HepG2 (cell line): ENCODE measurements at regions not wholly inside any gene's neighbourhood (a gene's known extent, or its start where the extent isn't known, plus 50 kb on each side); places are given as distances from the start of the nearest gene placed in this dataset.

Experiments
- ATAC-seq: fragments of 200-7000 bp; cut with Tn5 transposase; 3 replicates; pipeline ENCODE4 v1.9.1; 2020; ENCODE audit warnings: mild to moderate bottlenecking, moderate library complexity
- BruUV-seq: library from RNA; stranded (reverse); fragments of 400-500 nt; replicated peaks from 2 replicates; lab custom pipeline; 2021; lab: Mats Ljungman, UMichigan
- CTCF ChIA-PET: fragments of 300-600 bp; formaldehyde crosslinking; extraction: SDS; loops from one replicate; lab custom pipeline; 2021; ENCODE audit warnings: low total read pairs, inconsistent platforms, low intra/inter-chr PET ratio; lab: Yijun Ruan, JAX
- POLR2A ChIA-PET: fragments of 350-600 bp; sonication (Branson Sonifier 250); formaldehyde crosslinking; loops from one replicate; lab custom pipeline; 2020; ENCODE audit warnings: antibody characterized with exemption, inconsistent platforms; lab: Yijun Ruan, JAX
- DNase-seq: peaks from one replicate; pipeline ENCODE4 v3.0.0-alpha.2; 2015; ENCODE audit warnings: low spot score
- FAIRE-seq: peaks from 3 replicates; lab custom pipeline; 2011; peaks lifted over from hg19 to GRCh38; lab: Jason Lieb, UNC
- H2AFZ ChIP-seq: one replicate; pipeline ENCODE4 v1.6.1; 2011; ENCODE audit warnings: low read length, inconsistent platforms
- H3K27ac ChIP-seq: fragments of 300-600 bp; 3 replicates; pipeline ENCODE4 v1.8.0; 2011; ENCODE audit warnings: mixed run types, mild to moderate bottlenecking, mixed read lengths, low read length, inconsistent platforms; ENCODE audit not compliant: insufficient read depth; ENCODE audit errors: extremely low read length
- H3K27me3 ChIP-seq, 2 experiments: fragments of 200-600 bp in 1 of 2; 2 replicates in 1 of 2; 3 replicates in 1 of 2; pipeline versions ENCODE4 v1.6.0 to v1.8.0; 2011; ENCODE audit warnings: low read length in 2 of 2, mild to moderate bottlenecking in 2 of 2, moderate library complexity in 2 of 2, inconsistent platforms in 1 of 2; ENCODE audit not compliant: insufficient read depth in 2 of 2, control insufficient read depth in 1 of 2
- H3K36me3 ChIP-seq, 2 experiments: fragments of 200-600 bp in 1 of 2; replicated peaks in 1 of 2; 2 replicates in 1 of 2; 3 replicates in 1 of 2; pipeline versions ENCODE4 v1.5.1 to v1.8.0; 2011; ENCODE audit warnings: low read length in 2 of 2, inconsistent platforms in 1 of 2; ENCODE audit not compliant: insufficient read depth in 2 of 2, control insufficient read depth in 1 of 2
- H3K4me1 ChIP-seq: 2 replicates; pipeline ENCODE4 v1.5.1; 2012; ENCODE audit warnings: low read length, inconsistent platforms; ENCODE audit not compliant: insufficient read depth
- H3K4me2 ChIP-seq: 2 replicates; pipeline ENCODE4 v1.6.0; 2011; ENCODE audit warnings: low read depth, low read length, inconsistent platforms
- H3K4me3 ChIP-seq, 3 experiments: fragments of 200-600 bp in 1 of 3; sonication (generic), shearing (Covaris generic) in 1 of 3; replicated peaks in 1 of 3; 2 replicates each; pipeline ENCODE4 v1.5.1; 2011 to 2016; ENCODE audit warnings: low read length in 3 of 3, inconsistent platforms in 2 of 3, low read depth in 2 of 3, mild to moderate bottlenecking in 2 of 3, control low read depth in 1 of 3, mixed read lengths in 1 of 3; ENCODE audit not compliant: insufficient read depth in 1 of 3
- H3K79me2 ChIP-seq: one replicate; pipeline ENCODE4 v1.6.1; 2011; ENCODE audit warnings: low read length, inconsistent platforms; ENCODE audit not compliant: insufficient read depth
- H3K9ac ChIP-seq: 2 replicates; pipeline ENCODE4 v1.6.0; 2011; ENCODE audit warnings: mild to moderate bottlenecking, low read depth, low read length, inconsistent platforms; ENCODE audit not compliant: insufficient read depth
- H3K9me3 ChIP-seq: 2 replicates; pipeline ENCODE4 v1.5.1; 2012; ENCODE audit warnings: mild to moderate bottlenecking, low read length
- H4K20me1 ChIP-seq: 2 replicates; pipeline ENCODE4 v1.6.0; 2011; ENCODE audit warnings: inconsistent platforms, mild to moderate bottlenecking, low read length, moderate library complexity; ENCODE audit not compliant: insufficient read depth
- ARNT2 ChIP-seq: sonication (generic); formaldehyde crosslinking; IDR thresholded peaks from 2 replicates; pipeline ENCODE4 v1.8.0; 2022; ENCODE audit warnings: mild to moderate bottlenecking, low read depth, missing genetic modification reagents, moderate library complexity
- ATM ChIP-seq: fragments of 450-650 bp; IDR thresholded peaks from 2 replicates; pipeline ENCODE4 v1.7.1; 2017; ENCODE audit warnings: mild to moderate bottlenecking, borderline replicate concordance
- ATRX ChIP-seq: sonication (generic); formaldehyde crosslinking; IDR thresholded peaks from 2 replicates; pipeline ENCODE4 v1.4.0; 2020; ENCODE audit warnings: missing genetic modification reagents, borderline replicate concordance
- MAZ ChIP-seq, 2 experiments: sonication (generic) in 1 of 2; formaldehyde crosslinking in 1 of 2; IDR thresholded peaks; 2 replicates each; pipeline versions ENCODE4 v1.5.0 to v1.6.1; 2012 to 2020; ENCODE audit warnings: low read depth in 2 of 2, mild to moderate bottlenecking in 2 of 2, borderline replicate concordance in 1 of 2, improper control_type of control experiment in 1 of 2, low read length in 1 of 2, missing genetic modification reagents in 1 of 2, moderate library complexity in 1 of 2
- MED8 ChIP-seq: sonication (generic); formaldehyde crosslinking; IDR thresholded peaks from 2 replicates; pipeline ENCODE4 v1.8.1; 2023; ENCODE audit warnings: mild to moderate bottlenecking, missing genetic modification reagents; ENCODE audit not compliant: insufficient replicate concordance
- MEF2D ChIP-seq: sonication (generic); formaldehyde crosslinking; IDR thresholded peaks from 2 replicates; pipeline ENCODE4 v1.5.1; 2020; ENCODE audit warnings: mild to moderate bottlenecking, missing genetic modification reagents
- MIER2 ChIP-seq: IDR thresholded peaks from 2 replicates; pipeline ENCODE4 v1.6.1; 2016; ENCODE audit warnings: missing biosample characterization, missing genetic modification reagents
- NFYB ChIP-seq: sonication (generic); formaldehyde crosslinking; IDR thresholded peaks from 2 replicates; pipeline ENCODE4 v1.4.0; 2020; ENCODE audit warnings: missing genetic modification reagents
- RBM39 ChIP-seq: fragments of 200-400 bp; formaldehyde crosslinking; IDR thresholded peaks from one replicate; pipeline ENCODE4 v1.6.1; 2018; ENCODE audit warnings: antibody characterized with exemption, mild to moderate bottlenecking, low read depth, low read length; ENCODE audit not compliant: poor library complexity, severe bottlenecking
- SIN3B ChIP-seq: fragments of 150-350 bp; IDR thresholded peaks from 2 replicates; pipeline ENCODE4 v1.6.1; 2014; ENCODE audit warnings: low read length
- SRSF4 ChIP-seq: fragments of 200-400 bp; formaldehyde crosslinking; IDR thresholded peaks from one replicate; pipeline ENCODE4 v1.6.1; 2018; ENCODE audit warnings: mild to moderate bottlenecking, low read depth, low read length, moderate library complexity; ENCODE audit not compliant: poor library complexity, severe bottlenecking
- ZMYM3 ChIP-seq: sonication (generic); formaldehyde crosslinking; IDR thresholded peaks from 2 replicates; pipeline ENCODE4 v1.5.1; 2020; ENCODE audit warnings: mild to moderate bottlenecking, missing genetic modification reagents
- ZNF615 ChIP-seq: sonication (generic); formaldehyde crosslinking; IDR thresholded peaks from 2 replicates; pipeline ENCODE4 v1.5.0; 2020; ENCODE audit warnings: mild to moderate bottlenecking, missing genetic modification reagents, borderline replicate concordance
- ZNF772 ChIP-seq: sonication (generic); formaldehyde crosslinking; IDR thresholded peaks from 2 replicates; pipeline ENCODE4 v1.5.0; 2020; ENCODE audit warnings: mild to moderate bottlenecking, missing genetic modification reagents
- WGBS: methylation state at CpG from one replicate; pipeline ENCODE4 v1.1.6; 2017; ENCODE audit warnings: low lambda C conversion rate; 5-methylcytosine and 5-hydroxymethylcytosine counted together
- in situ Hi-C: cut with HindIII; loops from 2 replicates; pipeline ENCODE4 v1.10.0; 2017; ENCODE audit warnings: low pct_unique_long_range_greater_than_20kb; ENCODE audit not compliant: extremely low pct_ligation_motif_present
- intact Hi-C: fragments of 100-400 bp; cut with micrococcal nuclease; formaldehyde crosslinking; loops from one replicate; pipeline ENCODE4 v1.10.0; 2022; ENCODE audit not compliant: unreplicated experiment
- TF ChIP-seq, protein P1 (sequence below): sonication (generic); formaldehyde crosslinking; IDR thresholded peaks from 2 replicates; pipeline ENCODE4 v1.4.0; 2020; ENCODE audit warnings: missing genetic modification reagents, borderline replicate concordance
- TF ChIP-seq, protein P2 (sequence below): sonication (generic); formaldehyde crosslinking; IDR thresholded peaks from 2 replicates; pipeline ENCODE4 v1.5.0; 2020; ENCODE audit warnings: missing genetic modification reagents, mild to moderate bottlenecking, borderline replicate concordance
- TF ChIP-seq, protein P3 (sequence below): sonication (generic); formaldehyde crosslinking; IDR thresholded peaks from 2 replicates; pipeline ENCODE4 v1.8.0; 2022; ENCODE audit warnings: mild to moderate bottlenecking, missing genetic modification reagents; ENCODE audit not compliant: insufficient replicate concordance
- TF ChIP-seq, protein P4 (sequence below): sonication (generic); formaldehyde crosslinking; IDR thresholded peaks from 2 replicates; pipeline ENCODE4 v1.4.0; 2020; ENCODE audit warnings: missing genetic modification reagents

DNA sequence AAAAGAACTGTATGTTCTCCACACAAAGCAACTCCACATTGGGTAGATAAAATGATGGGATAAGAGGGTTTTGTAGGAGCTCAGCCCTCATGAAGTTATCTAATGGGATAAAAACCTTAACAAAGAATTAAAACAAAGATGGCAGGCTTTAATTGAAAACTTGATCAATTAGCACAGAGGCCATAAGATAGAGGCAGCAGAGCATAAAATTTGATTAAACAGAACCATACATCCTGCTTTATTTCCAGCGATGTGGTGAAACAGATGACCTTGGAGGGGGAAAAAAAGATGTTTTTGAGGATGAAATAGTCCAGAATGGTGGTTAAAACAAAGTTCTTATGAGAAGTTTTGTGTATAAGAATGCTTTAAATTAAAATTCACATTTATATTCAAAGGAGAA, 130.9 kb upstream of the ALCAM start:
- no peaks in the 10 kb centered on the region for H4K20me1 ChIP-seq
- POLR2A ChIA-PET: no interaction called here
- no peak for DNase-seq
- no peak overlapping the region for H2AFZ ChIP-seq
- no peaks in the 10 kb centered on the region for H3K9me3 ChIP-seq
- CTCF ChIA-PET: no interaction called here
- no peak for FAIRE-seq
- no peak overlapping the region for H3K27ac ChIP-seq
- no peaks in the 10 kb centered on the region for H3K79me2 ChIP-seq
- H3K27me3 ChIP-seq: no peaks in the 10 kb centered on the region
- BruUV-seq: no TSS peak
- in situ Hi-C loops (no loop called here), intact Hi-C loops (no loop called here)
- no peaks in the 10 kb centered on the region for H3K4me1 ChIP-seq
- no peak for ATAC-seq
- 0% methylated on average over 1 of the region's 1 CpG for WGBS
- no peak overlapping the region for H3K9ac ChIP-seq
- no peak overlapping the region for H3K4me3 ChIP-seq
- no peaks in the 10 kb centered on the region for H3K36me3 ChIP-seq
- H3K4me2 ChIP-seq: no peak overlapping the region
- no peak for TF ChIP-seq NFYB (CRISPR knock-in tag)
- no peak for TF ChIP-seq MEF2D (CRISPR knock-in tag)
- no peak for TF ChIP-seq SRSF4
- no peak for TF ChIP-seq SIN3B
- no peak for TF ChIP-seq ARNT2
- no peak for TF ChIP-seq ATM
- no peak for TF ChIP-seq RBM39
- TF ChIP-seq, protein P1, sequence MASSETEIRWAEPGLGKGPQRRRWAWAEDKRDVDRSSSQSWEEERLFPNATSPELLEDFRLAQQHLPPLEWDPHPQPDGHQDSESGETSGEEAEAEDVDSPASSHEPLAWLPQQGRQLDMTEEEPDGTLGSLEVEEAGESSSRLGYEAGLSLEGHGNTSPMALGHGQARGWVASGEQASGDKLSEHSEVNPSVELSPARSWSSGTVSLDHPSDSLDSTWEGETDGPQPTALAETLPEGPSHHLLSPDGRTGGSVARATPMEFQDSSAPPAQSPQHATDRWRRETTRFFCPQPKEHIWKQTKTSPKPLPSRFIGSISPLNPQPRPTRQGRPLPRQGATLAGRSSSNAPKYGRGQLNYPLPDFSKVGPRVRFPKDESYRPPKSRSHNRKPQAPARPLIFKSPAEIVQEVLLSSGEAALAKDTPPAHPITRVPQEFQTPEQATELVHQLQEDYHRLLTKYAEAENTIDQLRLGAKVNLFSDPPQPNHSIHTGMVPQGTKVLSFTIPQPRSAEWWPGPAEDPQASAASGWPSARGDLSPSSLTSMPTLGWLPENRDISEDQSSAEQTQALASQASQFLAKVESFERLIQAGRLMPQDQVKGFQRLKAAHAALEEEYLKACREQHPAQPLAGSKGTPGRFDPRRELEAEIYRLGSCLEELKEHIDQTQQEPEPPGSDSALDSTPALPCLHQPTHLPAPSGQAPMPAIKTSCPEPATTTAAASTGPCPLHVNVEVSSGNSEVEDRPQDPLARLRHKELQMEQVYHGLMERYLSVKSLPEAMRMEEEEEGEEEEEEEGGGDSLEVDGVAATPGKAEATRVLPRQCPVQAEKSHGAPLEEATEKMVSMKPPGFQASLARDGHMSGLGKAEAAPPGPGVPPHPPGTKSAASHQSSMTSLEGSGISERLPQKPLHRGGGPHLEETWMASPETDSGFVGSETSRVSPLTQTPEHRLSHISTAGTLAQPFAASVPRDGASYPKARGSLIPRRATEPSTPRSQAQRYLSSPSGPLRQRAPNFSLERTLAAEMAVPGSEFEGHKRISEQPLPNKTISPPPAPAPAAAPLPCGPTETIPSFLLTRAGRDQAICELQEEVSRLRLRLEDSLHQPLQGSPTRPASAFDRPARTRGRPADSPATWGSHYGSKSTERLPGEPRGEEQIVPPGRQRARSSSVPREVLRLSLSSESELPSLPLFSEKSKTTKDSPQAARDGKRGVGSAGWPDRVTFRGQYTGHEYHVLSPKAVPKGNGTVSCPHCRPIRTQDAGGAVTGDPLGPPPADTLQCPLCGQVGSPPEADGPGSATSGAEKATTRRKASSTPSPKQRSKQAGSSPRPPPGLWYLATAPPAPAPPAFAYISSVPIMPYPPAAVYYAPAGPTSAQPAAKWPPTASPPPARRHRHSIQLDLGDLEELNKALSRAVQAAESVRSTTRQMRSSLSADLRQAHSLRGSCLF: no peak
- no peak for TF ChIP-seq ZNF615 (CRISPR knock-in tag)
- TF ChIP-seq, protein P2, sequence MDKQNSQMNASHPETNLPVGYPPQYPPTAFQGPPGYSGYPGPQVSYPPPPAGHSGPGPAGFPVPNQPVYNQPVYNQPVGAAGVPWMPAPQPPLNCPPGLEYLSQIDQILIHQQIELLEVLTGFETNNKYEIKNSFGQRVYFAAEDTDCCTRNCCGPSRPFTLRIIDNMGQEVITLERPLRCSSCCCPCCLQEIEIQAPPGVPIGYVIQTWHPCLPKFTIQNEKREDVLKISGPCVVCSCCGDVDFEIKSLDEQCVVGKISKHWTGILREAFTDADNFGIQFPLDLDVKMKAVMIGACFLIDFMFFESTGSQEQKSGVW (CRISPR knock-in tag): no peak
- no peak for TF ChIP-seq ATRX (CRISPR knock-in tag)
- no peak for TF ChIP-seq ZNF772 (CRISPR knock-in tag)
- TF ChIP-seq ZMYM3: no peak
- TF ChIP-seq MED8 (CRISPR knock-in tag): no peak
- no peak for TF ChIP-seq MAZ (IDR thresholded peaks at IDR 0.05; ENCODE audit: borderline replicate concordance, low read depth, low read length)
- no peak for TF ChIP-seq MAZ (CRISPR knock-in tag; IDR thresholded peaks at IDR 0.05; ENCODE audit: low read depth)
- TF ChIP-seq, protein P3, sequence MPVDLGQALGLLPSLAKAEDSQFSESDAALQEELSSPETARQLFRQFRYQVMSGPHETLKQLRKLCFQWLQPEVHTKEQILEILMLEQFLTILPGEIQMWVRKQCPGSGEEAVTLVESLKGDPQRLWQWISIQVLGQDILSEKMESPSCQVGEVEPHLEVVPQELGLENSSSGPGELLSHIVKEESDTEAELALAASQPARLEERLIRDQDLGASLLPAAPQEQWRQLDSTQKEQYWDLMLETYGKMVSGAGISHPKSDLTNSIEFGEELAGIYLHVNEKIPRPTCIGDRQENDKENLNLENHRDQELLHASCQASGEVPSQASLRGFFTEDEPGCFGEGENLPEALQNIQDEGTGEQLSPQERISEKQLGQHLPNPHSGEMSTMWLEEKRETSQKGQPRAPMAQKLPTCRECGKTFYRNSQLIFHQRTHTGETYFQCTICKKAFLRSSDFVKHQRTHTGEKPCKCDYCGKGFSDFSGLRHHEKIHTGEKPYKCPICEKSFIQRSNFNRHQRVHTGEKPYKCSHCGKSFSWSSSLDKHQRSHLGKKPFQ (CRISPR knock-in tag): no peak
- TF ChIP-seq MIER2 (CRISPR knock-in tag): no peak
- TF ChIP-seq, protein P4, sequence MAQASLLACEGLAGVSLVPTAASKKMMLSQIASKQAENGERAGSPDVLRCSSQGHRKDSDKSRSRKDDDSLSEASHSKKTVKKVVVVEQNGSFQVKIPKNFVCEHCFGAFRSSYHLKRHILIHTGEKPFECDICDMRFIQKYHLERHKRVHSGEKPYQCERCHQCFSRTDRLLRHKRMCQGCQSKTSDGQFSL (CRISPR knock-in tag): no peak
